Tongue (tissue), 1 donor: ENCODE measurements at regions not wholly inside any gene's neighbourhood (a gene's known extent, or its start where the extent isn't known, plus 50 kb on each side); places are given as distances from the start of the nearest gene placed in this dataset.

ENCODE experiments used
- DNase-seq: peaks from one replicate; pipeline ENCODE4 v3.0.0-alpha.2; 2015

DNA sequence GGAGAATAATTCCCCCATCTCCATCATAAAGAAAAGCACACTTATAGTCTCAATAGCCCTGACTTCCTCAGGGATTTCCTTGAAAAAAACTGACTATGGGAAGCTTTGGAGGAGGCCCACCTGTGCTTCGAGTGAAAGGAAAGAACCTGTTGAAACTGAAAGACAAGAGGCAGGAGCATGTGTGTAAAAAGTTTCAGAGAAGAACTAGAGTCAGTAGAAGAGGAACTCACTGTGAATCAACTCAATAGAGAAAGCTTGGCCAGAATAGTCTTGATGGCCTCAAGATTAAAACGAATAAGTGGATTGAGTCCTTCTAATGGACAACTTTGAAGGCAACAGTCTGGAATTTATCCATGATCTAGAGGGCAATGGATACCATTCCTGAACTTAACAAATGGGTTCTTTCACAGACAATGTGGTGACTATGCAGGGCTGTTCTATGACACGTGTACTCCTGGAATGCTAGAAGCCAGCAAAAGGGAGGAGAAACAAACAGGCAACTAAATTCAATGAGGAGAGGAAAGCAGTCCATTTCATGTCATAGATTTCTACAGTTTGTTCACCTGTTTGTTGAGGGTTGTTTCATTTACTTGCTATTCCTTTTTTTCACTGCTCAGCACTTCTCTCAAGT, 442.3 kb downstream of the GRB14 start:
- no peak for DNase-seq

- no peak for DNase-seq
Observed at GRCh38 chr2:164164602-164165001, 428.8 kb upstream of the FIGN start.

GRCh38 chr2:164155558-164155957, 419.8 kb upstream of the FIGN start:
- DNase-seq = no peak

GRCh38 chr2:164151522-164151921, 415.7 kb upstream of the FIGN start:
- no peak for DNase-seq

DNA sequence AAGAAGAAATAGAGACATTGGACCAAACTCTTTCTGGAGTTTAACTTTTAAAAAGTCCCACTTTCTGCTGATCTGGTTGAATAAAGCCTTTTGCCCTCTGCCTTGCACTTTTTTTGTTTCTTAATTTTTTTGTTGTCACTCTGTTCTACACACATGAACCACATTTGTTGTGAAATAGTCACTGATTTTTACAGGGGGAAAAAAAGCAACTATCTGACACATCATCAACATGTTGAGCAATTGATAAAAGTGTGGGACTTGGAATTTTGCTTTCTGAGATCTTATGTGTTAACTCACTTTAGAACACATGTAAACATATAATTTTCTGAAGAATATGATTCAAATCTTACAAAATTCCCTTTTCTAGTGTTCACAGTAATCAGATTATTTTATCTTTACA, 414.8 kb upstream of the FIGN start:
- no peak for DNase-seq

DNA sequence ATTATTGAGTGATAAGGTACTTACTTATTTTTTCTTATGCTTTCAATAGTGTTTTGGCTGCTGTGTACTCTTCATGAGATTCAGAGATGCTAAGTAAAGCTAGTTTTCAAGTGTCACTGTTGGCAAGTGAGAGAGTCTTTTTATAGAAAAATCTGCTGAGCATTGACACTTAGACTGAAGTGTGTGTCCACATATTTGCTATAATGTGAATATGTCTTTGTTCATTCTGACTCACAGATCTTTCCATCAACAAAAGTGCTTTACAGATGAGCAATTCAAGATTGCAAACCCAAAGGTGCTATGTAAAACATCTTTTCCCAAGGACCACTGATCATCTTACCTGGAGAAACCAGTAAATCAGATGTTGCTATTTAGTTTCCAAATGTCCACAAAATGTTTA, 410.6 kb upstream of the FIGN start:
- DNase-seq = no peak

DNA sequence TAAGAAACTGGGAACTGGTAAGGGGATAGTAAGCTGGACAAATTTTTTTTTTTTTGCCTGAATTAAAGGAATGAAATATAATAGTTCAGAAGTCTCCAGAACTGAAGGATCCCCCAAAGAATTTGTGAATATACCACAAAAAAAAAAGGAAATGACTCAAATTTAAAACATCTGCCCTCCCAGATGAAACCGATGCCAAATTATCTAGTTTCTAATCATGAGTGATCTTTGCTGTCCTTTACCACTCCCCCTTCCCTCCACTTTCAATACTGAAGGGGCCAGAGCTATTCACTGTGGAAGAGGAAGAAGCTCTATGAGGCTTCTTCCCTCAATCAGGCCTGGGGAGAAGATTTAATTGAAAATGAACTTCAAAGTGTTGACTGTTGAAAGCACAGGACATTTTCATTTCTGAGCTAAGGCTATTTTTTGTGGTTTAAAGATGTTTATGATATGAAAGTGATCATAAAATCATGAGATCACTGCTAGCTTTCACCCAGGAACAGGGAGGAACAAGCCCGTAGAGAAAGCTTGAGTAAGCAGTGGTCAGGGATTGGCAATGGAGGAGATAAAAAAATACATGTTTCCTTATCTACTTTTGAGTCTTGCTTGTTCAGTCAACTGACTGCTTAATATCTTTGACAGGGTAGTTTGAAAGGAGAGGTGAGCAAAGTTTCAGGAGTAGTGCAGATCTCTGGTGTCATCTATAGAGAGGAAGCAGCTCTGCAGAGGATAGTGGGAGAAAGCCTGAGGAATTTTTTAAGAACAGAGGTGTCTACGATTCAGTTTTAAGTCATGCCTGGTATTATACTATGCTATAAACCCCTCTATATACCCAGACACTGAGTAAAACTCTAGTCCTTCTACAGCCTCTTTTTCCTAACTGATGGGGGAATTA, 409.5 kb upstream of the FIGN start:
- no peak for DNase-seq

DNA sequence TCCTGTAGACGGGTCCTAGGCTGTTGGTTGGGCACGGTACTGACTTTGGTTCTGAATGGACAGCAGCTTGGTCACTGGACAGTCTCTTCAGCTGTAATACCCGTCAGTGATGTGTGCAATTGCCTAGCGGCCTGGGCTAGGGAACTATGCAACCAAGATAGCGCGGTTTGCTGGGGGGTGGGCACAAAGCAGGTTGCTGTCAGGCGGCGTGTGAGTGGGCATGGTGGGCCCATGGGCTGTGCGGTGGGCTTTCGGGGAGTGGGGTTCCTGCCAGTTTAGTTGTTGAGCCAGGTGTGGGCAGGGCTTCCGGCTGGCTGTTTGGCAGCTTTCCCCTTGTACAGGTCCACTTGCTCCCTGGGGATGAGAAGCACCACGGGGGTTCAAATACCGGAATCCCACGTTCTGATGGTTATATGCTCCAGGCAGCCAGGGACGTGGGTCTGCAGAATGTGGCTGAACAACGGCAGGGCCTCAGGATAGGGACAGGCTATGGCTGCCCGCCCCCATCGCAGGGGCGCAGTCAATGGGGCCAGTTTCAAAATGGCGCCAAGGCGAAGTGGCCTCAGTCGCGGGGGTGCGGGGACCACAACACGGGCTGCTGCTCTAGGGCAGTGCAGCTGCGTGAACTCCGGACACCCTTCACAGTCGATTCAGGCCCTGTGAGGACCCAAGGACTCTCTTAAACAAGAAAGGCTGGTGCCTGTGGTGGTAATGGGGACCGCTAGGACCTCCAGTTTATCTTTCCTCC, 407.5 kb upstream of the FIGN start:
- DNase-seq = no peak

DNA sequence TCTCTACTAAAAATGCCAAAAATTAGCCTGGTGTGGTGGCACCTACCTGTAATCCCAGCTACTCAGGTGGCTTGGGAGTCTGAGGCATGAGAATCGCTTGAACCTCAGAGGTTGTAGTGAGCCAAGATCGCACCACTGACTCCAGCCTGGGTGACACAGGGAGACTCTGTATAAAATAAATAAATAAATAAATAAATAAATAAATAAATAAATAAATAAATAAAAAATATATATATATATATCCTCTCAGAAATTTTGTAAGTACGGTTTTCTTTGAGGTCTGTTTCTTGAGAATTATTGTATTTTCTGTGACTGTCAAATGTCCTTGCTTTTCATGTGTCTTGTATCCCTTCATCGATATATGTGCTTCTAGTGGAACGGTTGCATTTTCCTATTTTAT, 406.9 kb upstream of the FIGN start:
- DNase-seq = no peak

DNA sequence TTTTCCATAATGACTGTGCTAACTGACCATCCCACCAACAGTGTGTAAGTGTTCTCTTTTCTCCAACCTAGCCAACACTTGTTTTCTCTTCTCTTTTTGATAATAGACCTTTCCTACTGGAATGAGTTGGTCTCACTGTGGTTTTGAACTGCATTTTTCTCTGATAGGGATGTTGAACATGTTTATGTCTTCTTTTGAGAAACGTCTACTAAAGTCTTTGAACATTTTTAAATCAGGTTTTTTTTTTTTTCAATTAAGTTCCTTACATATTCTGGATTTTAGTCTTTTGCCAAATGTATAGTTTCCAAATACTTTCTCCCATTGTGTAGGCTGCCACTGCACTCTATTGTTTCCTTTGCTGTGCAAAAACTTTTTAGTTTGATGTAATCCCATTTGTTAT, 405.5 kb upstream of the FIGN start:
- DNase-seq = no peak

- no peak for DNase-seq
Observed at GRCh38 chr2:164138750-164139149, 402.9 kb upstream of the FIGN start.

DNA sequence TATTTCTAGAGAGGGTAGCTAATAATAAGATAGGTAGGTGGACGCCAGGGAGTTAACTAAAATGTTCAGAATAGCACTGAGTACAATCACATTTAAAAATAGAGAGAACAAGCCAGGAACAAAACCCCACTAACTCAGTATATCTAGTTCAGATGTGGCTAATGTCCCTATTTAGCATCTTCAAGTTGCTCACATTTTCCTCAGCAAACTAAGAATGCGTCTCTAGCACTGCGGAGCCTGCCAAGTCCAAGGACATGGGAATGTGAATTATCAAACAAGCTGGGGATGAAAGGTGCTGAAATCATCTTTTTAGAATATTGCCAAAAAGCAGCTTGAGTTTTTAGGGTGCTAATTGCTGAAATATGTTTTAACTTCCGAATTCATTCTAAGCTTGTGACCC, 398.5 kb upstream of the FIGN start:
- DNase-seq = peak; percentile 14

DNA sequence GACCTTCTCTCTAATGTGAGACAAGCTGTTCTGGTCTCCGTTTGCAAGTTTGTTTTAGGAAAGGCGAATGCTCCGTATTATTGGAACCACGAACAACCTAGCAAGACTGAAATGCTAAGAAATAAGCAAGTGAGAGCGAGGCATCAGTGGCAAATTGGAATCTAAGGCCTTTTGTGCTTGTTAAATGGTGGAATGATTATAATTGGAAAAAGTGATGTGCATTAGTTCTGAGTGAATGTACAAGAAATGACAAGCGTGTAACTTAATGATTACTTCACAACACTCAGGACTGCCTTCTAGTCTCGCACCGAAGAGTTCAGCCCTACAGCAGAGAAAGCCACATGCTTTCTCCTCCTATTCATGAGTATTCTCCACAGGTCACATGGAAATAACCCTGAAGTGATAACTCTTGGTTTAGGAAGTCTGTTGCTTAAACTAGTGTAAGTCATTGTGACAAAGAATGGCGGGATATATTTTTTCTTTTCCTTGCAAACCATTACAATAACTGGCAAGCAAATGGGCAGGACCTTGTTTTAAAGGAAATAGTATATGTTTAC, 392.2 kb upstream of the FIGN start:
- DNase-seq = no peak

DNA sequence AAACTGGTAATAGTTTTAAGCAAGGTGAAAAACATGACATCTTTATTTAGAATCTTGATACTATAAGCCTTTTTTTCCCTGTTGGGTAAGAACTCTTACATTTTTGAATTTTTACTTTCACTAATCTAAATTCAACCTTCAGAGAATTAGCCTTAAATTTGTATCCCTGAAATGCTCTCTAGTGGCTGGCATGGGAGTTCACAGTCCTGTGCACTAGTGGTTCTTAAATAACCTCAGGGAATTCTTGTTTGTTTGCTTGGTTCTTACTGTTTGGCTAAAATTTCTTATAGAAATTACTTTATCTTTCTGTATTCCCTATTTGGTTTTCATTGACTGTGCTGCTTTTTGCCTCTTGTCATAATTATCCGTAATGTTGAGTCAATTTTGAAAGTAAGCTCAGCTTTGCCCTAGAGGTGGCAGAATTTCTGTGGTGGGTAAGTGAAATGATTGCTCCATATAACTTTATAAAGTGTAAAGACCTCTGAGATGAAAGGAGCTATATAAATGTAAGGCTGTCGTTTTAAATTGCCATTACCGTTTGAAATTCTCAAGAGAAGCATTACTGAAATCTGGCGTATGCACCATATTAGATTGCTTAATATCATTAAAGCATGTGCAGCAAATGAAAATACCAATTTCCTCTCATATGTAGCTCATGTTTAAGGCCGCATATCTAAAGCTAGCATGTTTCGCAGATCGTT, 391.3 kb upstream of the FIGN start:
- DNase-seq = peak; percentile 15

- no peak for DNase-seq
Observed at GRCh38 chr2:164115806-164116205, 380.0 kb upstream of the FIGN start.

- DNase-seq = no peak
Observed at GRCh38 chr2:164114937-164115336, 379.1 kb upstream of the FIGN start.

- DNase-seq = no peak
Observed at GRCh38 chr2:164112105-164112504, 376.3 kb upstream of the FIGN start.

DNA sequence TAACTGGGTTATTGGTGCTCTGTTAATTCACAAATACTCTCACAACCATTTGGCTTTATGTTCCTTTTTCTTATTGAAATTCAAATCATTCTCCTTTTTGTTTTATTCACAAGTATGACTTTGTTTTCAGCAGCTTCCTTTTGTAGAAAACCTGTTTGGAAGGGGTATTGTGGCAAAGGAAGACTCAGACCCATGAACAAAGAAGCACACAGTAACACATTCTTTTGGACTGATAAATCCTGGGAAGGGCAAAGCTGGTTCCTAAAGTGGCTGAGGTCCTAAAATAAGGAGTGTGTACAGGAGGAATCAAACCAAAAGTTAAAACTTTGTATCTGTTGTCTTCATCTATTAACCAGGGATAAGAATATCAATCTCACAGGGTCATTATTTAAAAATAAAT, 374.7 kb upstream of the FIGN start:
- DNase-seq = no peak

DNA sequence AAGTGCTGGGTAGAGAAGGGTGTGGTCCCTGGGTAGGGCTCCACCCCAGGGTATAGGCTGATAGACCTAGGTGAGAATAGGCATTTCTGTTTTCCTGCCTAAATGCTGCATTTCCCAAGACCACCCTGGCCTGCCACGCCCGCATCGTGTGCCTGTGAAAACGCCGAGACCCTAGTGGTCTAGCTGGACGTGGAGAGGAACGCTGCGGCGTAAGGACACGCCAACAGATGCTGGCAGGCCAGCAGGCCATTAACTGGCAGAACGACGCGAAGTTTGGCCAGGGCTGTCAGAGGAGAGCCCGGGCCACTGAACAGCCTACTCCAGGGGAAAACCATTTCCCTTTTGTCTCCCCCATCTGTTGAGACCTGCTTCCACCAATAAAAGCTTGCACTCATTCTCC, 373.2 kb upstream of the FIGN start:
- DNase-seq = no peak

GRCh38 chr2:164103271-164103670, 367.5 kb upstream of the FIGN start:
- DNase-seq = no peak

- DNase-seq = no peak
Observed at GRCh38 chr2:164102366-164102765, 366.6 kb upstream of the FIGN start.

DNA sequence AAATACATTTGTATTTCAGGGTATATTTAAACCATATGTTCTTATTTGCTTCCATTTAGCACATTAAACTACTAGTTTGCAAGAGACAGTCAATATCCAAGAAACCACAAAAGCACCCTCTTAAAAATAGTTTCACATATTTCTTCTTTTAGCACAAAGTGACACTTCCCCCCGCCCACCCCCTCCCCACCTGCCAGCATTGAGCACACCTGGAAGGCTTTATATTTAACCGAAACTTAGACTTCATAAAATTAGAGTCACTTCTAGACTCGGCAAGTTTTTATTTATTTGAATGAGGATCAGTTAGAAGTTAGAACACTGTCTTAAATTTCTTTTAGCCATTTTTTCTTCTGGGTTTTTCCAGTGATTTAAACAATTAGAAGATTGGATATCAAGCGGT, 355.9 kb upstream of the FIGN start:
- no peak for DNase-seq
